ENCODE measurements at regions not wholly inside any gene's neighbourhood (a gene's known extent, or its start where the extent isn't known, plus 50 kb on each side); places are given as distances from the start of the nearest gene placed in this dataset.

DNA sequence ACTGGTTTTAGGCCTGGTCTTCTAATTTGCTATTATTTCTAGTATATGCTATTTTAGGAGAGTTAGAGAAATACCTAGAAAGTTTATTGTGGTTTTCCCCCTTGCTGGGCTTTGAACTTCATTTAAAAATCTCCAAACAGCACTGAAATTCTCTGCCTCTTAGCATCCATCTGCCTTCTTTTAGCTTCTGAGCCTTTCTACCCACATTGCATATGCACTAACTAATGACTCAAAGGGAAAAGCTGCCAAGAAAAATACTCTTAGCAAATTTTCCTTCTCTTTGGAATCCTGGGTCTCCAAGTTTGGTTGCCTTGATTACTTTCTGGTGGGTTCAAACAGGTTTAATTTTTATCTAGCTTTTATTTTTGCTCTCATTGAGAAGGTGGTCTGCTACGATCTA, 408.4 kb upstream of the PTBP2 start:
- Histone ChIP-seq H3K4me3 (ENCODE audit: low read length) (no peak overlapping the region), H3K36me3 (ENCODE audit: control insufficient read depth, insufficient read depth, low read length) (no peaks in the 10 kb centered on the region), H3K27ac (ENCODE audit: low read length) (no peak overlapping the region), H3K9me3 (ENCODE audit: control insufficient read depth, low read depth, low read length) (no peaks in the 10 kb centered on the region), H3K27me3 (ENCODE audit: control insufficient read depth, insufficient read depth, low read length) (no peaks in the 10 kb centered on the region), H3K4me1 (ENCODE audit: control insufficient read depth, insufficient read depth, low read length) (no peaks in the 10 kb centered on the region)
- DNase-seq: no peak
- WGBS (ENCODE audit: insufficient coverage, low lambda C conversion rate): 90% methylated on average over 1 of the region's 1 CpG

DNA sequence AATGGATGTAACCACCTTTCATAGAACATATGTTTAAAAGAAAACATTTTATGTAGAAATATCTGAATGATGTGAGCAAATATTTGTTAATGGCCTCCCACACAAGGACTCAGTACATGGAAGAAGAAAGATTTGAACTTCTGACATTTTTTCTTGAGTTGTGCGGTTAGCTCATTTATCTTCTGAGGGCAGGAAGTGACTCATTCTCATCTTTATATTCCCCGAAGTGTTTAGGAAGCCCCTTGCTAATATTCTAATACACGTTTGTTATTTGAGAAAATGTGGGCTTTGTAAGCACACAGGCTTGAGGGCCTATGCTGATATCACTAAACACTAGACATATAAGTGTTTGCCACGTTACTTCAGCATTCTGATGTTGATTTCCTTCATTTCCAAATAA, 392.5 kb upstream of the PTBP2 start:
- 60% methylated on average over 2 of the region's 4 CpGs for WGBS (ENCODE audit: insufficient coverage, low lambda C conversion rate)
- DNase-seq: no peak
- no peaks in the 10 kb centered on the region for H3K4me1 ChIP-seq (ENCODE audit: control insufficient read depth, insufficient read depth, low read length)

DNA sequence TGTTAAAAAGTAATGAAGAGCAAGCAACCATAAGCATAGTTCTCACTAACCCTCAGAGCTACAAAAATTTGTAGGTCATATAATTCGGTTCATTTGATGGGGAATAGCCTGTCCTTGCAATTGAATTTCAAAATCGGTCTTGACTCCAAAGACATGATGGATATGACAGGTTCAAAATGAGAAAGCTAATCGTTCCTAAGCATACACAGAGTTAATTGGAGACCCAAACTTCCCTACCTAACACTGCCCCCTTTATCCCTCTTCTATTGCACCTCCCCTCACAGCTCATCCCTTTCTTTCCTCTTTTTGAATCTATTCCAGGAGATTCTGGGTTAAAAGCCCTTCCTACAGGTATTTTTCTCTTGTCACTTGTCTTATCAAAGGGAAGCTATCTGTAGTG, 390.0 kb upstream of the PTBP2 start:
- H3K4me3 ChIP-seq (ENCODE audit: low read length): no peak overlapping the region
- no peak for DNase-seq
- WGBS (ENCODE audit: insufficient coverage, low lambda C conversion rate): 86% methylated on average over 1 of the region's 3 CpGs
- H3K9me3 ChIP-seq (ENCODE audit: control insufficient read depth, low read depth, low read length): no peaks in the 10 kb centered on the region
- no peak overlapping the region for H3K27ac ChIP-seq (ENCODE audit: low read length)
- H3K4me1 ChIP-seq (ENCODE audit: control insufficient read depth, insufficient read depth, low read length): no peaks in the 10 kb centered on the region
- no peaks in the 10 kb centered on the region for H3K36me3 ChIP-seq (ENCODE audit: control insufficient read depth, insufficient read depth, low read length)
- no peaks in the 10 kb centered on the region for H3K27me3 ChIP-seq (ENCODE audit: control insufficient read depth, insufficient read depth, low read length)

More for the DNA sequence above, 392.5 kb upstream of the PTBP2 start:
- Histone ChIP-seq H3K36me3 (ENCODE audit: control insufficient read depth, insufficient read depth, low read length) (no peaks in the 10 kb centered on the region), H3K9me3 (ENCODE audit: control insufficient read depth, low read depth, low read length) (no peaks in the 10 kb centered on the region), H3K4me3 (ENCODE audit: low read length) (no peak overlapping the region), H3K27me3 (ENCODE audit: control insufficient read depth, insufficient read depth, low read length) (no peaks in the 10 kb centered on the region), H3K27ac (ENCODE audit: low read length) (no peak overlapping the region)

DNA sequence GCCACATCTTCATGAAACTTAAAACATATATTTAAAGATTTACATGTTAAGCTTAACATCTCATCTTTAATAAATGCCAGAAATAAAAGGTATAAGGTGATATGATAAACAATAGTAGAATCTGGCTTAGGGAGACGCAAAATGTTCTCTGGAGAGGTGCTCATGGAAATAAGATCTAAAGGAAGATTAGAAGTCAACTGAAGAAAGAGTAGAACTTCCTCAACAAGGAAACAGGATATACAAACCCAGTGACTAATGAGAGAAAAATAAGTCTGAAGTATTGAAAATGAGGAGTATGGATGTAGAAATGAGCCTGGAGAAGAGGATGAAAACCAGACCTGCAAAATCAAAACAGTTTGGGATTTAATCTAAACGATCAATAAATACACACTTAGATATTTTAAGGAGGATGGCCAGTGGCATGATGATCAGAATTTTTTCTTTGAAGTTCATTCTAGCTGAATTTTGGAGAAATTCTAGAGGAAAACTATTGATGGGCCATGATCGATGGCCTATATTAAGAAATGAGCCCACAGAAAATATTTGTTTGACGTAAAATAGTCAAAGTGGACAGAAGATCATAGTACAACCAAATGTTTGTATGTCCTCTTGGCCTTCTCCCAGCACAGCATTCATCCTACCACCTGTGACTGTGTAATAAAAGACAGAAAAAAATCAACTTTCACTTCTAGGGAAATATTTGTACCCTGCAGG, 387.9 kb upstream of the PTBP2 start:
- Histone ChIP-seq H3K36me3 (ENCODE audit: control insufficient read depth, insufficient read depth, low read length) (no peaks in the 10 kb centered on the region), H3K9me3 (ENCODE audit: control insufficient read depth, low read depth, low read length) (no peaks in the 10 kb centered on the region), H3K27me3 (ENCODE audit: control insufficient read depth, insufficient read depth, low read length) (no peaks in the 10 kb centered on the region), H3K27ac (ENCODE audit: low read length) (no peak overlapping the region), H3K4me3 (ENCODE audit: low read length) (no peak overlapping the region), H3K4me1 (ENCODE audit: control insufficient read depth, insufficient read depth, low read length) (no peaks in the 10 kb centered on the region)
- DNase-seq: no peak
- 81% methylated on average over 2 of the region's 4 CpGs for WGBS (ENCODE audit: insufficient coverage, low lambda C conversion rate)

DNA sequence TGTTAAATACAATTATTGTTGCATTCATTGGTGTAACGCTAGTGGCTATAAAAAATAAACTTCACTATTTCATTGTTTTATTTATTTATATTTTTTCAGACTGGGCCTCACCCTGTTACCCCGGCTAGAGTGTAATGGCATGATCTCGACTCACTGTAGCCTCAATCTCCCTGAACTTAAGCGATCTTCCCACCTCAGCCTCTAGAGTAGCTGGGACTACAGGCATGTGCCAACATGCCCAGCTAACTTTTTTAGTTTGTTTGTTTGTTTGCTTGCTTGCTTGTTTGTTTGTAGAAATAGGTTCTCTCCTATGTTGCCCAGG, 387.4 kb upstream of the PTBP2 start:
- Histone ChIP-seq H3K27me3 (ENCODE audit: control insufficient read depth, insufficient read depth, low read length) (no peaks in the 10 kb centered on the region), H3K4me3 (ENCODE audit: low read length) (no peak overlapping the region), H3K36me3 (ENCODE audit: control insufficient read depth, insufficient read depth, low read length) (no peaks in the 10 kb centered on the region), H3K27ac (ENCODE audit: low read length) (no peak overlapping the region), H3K4me1 (ENCODE audit: control insufficient read depth, insufficient read depth, low read length) (no peaks in the 10 kb centered on the region), H3K9me3 (ENCODE audit: control insufficient read depth, low read depth, low read length) (no peaks in the 10 kb centered on the region)
- WGBS (ENCODE audit: insufficient coverage, low lambda C conversion rate): no CpG with 5 or more reads among the region's 4 CpGs
- DNase-seq: no peak

DNA sequence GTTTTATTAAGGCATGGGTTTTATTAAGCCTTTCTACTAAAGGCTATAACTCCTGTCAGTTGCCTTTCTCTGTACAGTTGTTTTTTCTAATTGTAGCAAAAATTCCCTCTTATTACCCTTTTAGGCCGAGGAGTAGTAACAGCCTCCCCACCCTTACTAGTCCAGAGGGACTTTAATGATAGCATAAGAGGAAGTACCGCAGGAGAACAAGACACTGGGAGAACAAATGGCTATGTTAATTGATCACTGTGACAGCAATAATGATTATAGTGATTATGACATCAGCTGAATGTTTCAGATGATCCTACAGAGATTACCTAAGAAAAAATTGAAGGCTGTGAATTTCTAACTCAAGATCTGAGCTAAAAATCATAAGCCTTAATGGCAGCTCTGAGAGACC, 383.0 kb upstream of the PTBP2 start:
- Histone ChIP-seq H3K4me3 (ENCODE audit: low read length) (no peak overlapping the region), H3K9me3 (ENCODE audit: control insufficient read depth, low read depth, low read length) (no peaks in the 10 kb centered on the region), H3K36me3 (ENCODE audit: control insufficient read depth, insufficient read depth, low read length) (no peaks in the 10 kb centered on the region), H3K4me1 (ENCODE audit: control insufficient read depth, insufficient read depth, low read length) (no peaks in the 10 kb centered on the region), H3K27ac (ENCODE audit: low read length) (no peak overlapping the region), H3K27me3 (ENCODE audit: control insufficient read depth, insufficient read depth, low read length) (no peaks in the 10 kb centered on the region)
- DNase-seq: no peak
- WGBS (ENCODE audit: insufficient coverage, low lambda C conversion rate): 100% methylated on average over 1 of the region's 2 CpGs

DNA sequence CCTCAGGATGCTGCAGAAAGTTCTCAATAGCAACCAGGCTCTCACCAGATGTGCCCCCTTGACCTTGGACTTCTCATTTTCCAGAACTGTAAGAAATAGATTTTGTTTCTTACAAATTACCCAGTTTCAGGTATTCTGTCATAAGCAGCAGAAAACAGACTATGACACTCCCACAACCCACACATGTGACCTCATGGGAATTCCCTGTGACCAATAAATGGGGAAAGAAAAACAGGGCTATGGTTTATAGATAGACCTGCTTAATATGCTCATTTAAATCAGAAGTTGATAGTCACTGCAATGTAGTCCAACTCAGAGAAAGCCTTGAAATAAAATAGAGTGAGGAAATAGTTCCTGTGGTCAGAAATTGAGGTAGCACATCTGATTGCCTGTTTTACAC, 380.9 kb upstream of the PTBP2 start:
- no peaks in the 10 kb centered on the region for H3K36me3 ChIP-seq (ENCODE audit: control insufficient read depth, insufficient read depth, low read length)
- H3K9me3 ChIP-seq (ENCODE audit: control insufficient read depth, low read depth, low read length): no peaks in the 10 kb centered on the region
- no peak for DNase-seq
- H3K4me3 ChIP-seq (ENCODE audit: low read length): no peak overlapping the region
- no peaks in the 10 kb centered on the region for H3K4me1 ChIP-seq (ENCODE audit: control insufficient read depth, insufficient read depth, low read length)
- no peaks in the 10 kb centered on the region for H3K27me3 ChIP-seq (ENCODE audit: control insufficient read depth, insufficient read depth, low read length)
- H3K27ac ChIP-seq (ENCODE audit: low read length): no peak overlapping the region

DNA sequence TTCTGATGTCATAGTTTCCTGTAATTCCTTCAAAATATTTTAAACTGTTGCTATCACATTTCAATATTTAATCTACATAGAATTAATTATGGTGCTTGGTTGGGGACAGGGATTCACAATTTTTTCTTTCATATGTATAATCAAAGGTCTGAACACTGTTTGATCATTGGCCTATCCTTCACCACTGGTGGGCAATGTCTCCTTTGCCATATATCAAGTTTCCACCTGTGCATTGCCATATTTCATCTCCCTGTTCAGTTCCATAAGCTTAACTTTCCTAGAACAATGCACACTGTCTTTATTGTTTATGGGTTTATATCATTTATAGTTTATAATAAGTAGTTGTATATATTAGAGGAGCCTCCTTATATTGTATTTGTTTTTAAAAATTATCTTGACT, 374.9 kb upstream of the PTBP2 start:
- DNase-seq: no peak

DNA sequence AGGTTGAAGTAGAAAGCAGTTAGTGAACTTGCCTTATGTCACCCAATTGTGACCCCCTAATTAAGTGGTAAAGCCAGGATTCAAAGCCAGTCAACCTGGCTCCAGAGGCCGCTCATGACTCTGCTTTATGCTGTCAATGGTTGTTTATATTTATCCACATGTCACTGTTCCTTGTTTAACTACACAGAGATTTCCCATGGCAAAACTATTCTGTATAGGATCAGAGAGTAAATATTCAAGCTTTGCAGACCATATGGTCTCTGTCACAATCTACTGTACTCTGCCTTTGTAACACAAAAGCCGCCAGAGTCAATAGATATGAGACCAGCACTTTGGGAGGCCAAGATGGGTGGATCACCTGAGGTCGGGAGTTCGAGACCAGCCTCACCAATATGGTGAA, 371.7 kb upstream of the PTBP2 start:
- DNase-seq: no peak
- H3K9me3 ChIP-seq (ENCODE audit: control insufficient read depth, low read depth, low read length): no peaks in the 10 kb centered on the region
- H3K4me1 ChIP-seq (ENCODE audit: control insufficient read depth, insufficient read depth, low read length): no peaks in the 10 kb centered on the region
- no peaks in the 10 kb centered on the region for H3K27me3 ChIP-seq (ENCODE audit: control insufficient read depth, insufficient read depth, low read length)
- no CpG with 5 or more reads among the region's 4 CpGs for WGBS (ENCODE audit: insufficient coverage, low lambda C conversion rate)
- no peaks in the 10 kb centered on the region for H3K36me3 ChIP-seq (ENCODE audit: control insufficient read depth, insufficient read depth, low read length)
- no peak overlapping the region for H3K27ac ChIP-seq (ENCODE audit: low read length)
- H3K4me3 ChIP-seq (ENCODE audit: low read length): no peak overlapping the region

More for the DNA sequence above, 374.9 kb upstream of the PTBP2 start:
- Histone ChIP-seq H3K27ac (ENCODE audit: low read length) (no peak overlapping the region), H3K9me3 (ENCODE audit: control insufficient read depth, low read depth, low read length) (no peaks in the 10 kb centered on the region), H3K4me1 (ENCODE audit: control insufficient read depth, insufficient read depth, low read length) (no peaks in the 10 kb centered on the region), H3K27me3 (ENCODE audit: control insufficient read depth, insufficient read depth, low read length) (no peaks in the 10 kb centered on the region), H3K4me3 (ENCODE audit: low read length) (no peak overlapping the region), H3K36me3 (ENCODE audit: control insufficient read depth, insufficient read depth, low read length) (no peaks in the 10 kb centered on the region)

DNA sequence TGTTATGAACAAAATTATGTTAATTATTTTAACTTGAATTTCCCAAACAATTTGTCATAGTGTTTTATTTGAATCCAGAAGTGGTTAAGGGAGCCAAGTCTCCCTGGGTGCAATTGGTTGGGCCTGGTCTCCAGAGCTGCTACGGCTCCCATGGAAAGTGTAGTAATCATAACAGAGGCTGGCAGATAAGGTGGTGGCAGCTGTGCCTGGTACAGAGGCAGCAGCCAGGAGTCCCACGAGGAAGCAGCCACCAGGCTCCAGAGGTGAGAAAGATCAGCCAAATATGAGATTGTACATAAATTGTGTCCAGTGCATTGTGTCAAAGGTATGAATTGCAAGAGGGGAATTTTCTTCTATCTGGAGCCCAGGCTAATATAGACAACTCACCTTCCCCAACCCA, 368.9 kb upstream of the PTBP2 start:
- no peak overlapping the region for H3K4me3 ChIP-seq (ENCODE audit: low read length)
- no peaks in the 10 kb centered on the region for H3K36me3 ChIP-seq (ENCODE audit: control insufficient read depth, insufficient read depth, low read length)
- H3K9me3 ChIP-seq (ENCODE audit: control insufficient read depth, low read depth, low read length): no peaks in the 10 kb centered on the region
- 60% methylated on average over 1 of the region's 2 CpGs for WGBS (ENCODE audit: insufficient coverage, low lambda C conversion rate)
- H3K4me1 ChIP-seq (ENCODE audit: control insufficient read depth, insufficient read depth, low read length): no peaks in the 10 kb centered on the region
- no peak overlapping the region for H3K27ac ChIP-seq (ENCODE audit: low read length)
- H3K27me3 ChIP-seq (ENCODE audit: control insufficient read depth, insufficient read depth, low read length): no peaks in the 10 kb centered on the region
- DNase-seq: no peak

DNA sequence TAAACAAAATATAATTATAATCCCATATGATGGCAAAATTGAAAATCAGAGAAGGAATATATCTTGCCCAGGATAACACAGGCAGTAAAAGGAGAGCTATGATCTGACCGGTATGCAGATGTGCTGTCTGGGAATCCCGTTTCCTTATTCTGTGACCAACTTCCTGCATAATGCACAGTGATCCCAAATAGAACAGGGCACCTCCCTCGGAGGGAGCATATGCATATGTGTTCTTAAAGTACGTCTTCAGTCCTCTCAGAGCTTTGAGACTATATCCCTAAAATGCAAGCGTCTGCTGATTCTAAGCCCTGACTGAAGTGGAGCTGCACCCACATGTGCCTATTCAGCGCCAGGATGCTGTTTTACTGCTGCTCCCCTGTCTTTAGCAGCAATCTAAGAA, 366.1 kb upstream of the PTBP2 start:
- WGBS (ENCODE audit: insufficient coverage, low lambda C conversion rate): no CpG with 5 or more reads among the region's 6 CpGs
- H3K9me3 ChIP-seq (ENCODE audit: control insufficient read depth, low read depth, low read length): no peaks in the 10 kb centered on the region
- no peak overlapping the region for H3K27ac ChIP-seq (ENCODE audit: low read length)
- DNase-seq: no peak
- H3K36me3 ChIP-seq (ENCODE audit: control insufficient read depth, insufficient read depth, low read length): no peaks in the 10 kb centered on the region
- H3K27me3 ChIP-seq (ENCODE audit: control insufficient read depth, insufficient read depth, low read length): no peaks in the 10 kb centered on the region
- no peak overlapping the region for H3K4me3 ChIP-seq (ENCODE audit: low read length)
- no peaks in the 10 kb centered on the region for H3K4me1 ChIP-seq (ENCODE audit: control insufficient read depth, insufficient read depth, low read length)
